AG10803 (cell line): ENCODE measurements at regions not wholly inside any gene's neighbourhood (a gene's known extent, or its start where the extent isn't known, plus 50 kb on each side); places are given as distances from the start of the nearest gene placed in this dataset.

Source experiments
- DNase-seq: peaks from one replicate; pipeline ENCODE4 v3.0.0; 2010; ENCODE audit warnings: low read depth
- H3K4me3 ChIP-seq: 2 replicates; pipeline ENCODE4 v1.5.1; 2011; ENCODE audit warnings: mild to moderate bottlenecking, low read length, control low read depth
- TF ChIP-seq, protein P1 (sequence below): conservative IDR thresholded peaks from 2 replicates; pipeline ENCODE4 v1.5.1; 2011; ENCODE audit warnings: mild to moderate bottlenecking, low read length, control low read depth, inconsistent platforms

DNA sequence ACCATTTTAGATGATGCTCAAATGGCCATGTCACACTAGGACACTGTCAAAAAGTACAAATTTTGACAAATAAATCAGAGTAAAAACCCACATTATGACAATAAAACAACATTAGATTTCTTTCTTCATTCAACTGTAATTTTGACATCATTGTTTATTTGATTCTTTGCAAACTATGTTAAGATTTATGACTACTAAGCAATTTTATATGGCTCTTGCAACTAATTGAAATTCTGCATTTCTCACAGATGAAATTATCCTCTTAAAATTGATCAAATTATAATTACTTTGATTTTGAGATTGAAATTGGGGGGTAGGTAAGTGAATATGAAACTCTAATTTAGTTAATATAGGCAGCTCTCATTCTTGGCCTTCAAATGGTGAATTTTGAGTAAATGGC, 59.8 kb downstream of the ATOH1 start:
- DNase-seq: no peak
- TF ChIP-seq, protein P1, sequence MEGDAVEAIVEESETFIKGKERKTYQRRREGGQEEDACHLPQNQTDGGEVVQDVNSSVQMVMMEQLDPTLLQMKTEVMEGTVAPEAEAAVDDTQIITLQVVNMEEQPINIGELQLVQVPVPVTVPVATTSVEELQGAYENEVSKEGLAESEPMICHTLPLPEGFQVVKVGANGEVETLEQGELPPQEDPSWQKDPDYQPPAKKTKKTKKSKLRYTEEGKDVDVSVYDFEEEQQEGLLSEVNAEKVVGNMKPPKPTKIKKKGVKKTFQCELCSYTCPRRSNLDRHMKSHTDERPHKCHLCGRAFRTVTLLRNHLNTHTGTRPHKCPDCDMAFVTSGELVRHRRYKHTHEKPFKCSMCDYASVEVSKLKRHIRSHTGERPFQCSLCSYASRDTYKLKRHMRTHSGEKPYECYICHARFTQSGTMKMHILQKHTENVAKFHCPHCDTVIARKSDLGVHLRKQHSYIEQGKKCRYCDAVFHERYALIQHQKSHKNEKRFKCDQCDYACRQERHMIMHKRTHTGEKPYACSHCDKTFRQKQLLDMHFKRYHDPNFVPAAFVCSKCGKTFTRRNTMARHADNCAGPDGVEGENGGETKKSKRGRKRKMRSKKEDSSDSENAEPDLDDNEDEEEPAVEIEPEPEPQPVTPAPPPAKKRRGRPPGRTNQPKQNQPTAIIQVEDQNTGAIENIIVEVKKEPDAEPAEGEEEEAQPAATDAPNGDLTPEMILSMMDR: no peak
- no peak overlapping the region for H3K4me3 ChIP-seq

DNA sequence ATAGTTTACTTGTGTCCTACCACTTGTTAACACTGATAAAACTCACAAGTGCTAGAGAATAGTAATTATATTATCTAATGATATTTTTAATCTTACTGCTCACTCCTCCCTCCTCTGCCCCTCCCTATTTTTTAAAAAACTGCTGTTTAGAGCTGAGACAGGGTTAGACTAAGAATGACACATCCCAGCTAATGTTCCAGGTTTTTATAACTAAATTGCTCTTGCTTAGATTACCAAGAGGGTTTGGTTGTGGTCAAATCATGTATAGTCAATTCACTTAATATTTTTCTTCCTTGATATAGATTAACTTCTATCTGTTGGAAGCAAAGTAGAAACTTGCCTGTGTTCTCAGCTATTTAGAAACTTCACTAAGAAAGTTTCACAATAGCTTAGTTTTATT, 60.2 kb downstream of the ATOH1 start:
- no peak overlapping the region for H3K4me3 ChIP-seq
- TF ChIP-seq, protein P1: no peak
- no peak for DNase-seq

DNA sequence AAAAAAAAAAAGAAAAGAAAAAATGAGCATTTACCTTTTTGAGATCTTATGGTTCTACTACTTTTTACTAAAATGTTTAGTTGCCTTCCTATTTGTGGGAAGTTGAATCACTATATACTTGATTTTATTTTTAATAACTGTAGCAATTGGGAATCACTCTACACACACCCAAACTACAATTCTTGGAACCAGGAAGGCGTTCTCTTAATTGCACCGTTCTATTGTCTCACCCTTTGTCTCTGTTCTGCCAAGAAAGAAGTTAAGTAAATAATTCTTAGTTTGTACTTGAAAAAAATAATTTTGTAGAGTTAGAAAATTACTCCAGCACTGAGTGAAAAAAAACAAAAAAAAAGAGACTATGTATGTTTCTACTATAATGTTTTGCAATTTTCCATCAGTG, 62.7 kb downstream of the ATOH1 start:
- H3K4me3 ChIP-seq: no peak overlapping the region
- TF ChIP-seq, protein P1: no peak
- DNase-seq: no peak

DNA sequence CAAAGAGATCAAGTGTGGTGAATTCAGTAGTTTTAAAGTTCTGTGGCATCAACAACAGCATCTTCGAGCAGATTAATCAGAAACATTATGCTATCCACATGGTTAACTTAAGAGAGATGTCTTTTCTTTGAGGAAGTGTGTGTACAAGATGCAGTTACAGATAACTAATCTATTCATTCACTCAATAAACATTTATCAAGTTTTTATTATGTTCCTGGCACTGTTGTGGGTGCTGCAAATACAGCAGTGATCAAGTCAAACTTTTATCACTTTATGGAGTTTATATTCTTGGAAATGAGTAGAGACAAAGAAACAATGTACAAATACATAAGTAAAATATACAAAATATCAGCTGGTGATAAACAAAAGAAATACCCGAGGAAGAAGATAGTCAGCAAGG, 66.4 kb downstream of the ATOH1 start:
- DNase-seq: no peak
- TF ChIP-seq, protein P1: no peak
- H3K4me3 ChIP-seq: no peak overlapping the region

DNA sequence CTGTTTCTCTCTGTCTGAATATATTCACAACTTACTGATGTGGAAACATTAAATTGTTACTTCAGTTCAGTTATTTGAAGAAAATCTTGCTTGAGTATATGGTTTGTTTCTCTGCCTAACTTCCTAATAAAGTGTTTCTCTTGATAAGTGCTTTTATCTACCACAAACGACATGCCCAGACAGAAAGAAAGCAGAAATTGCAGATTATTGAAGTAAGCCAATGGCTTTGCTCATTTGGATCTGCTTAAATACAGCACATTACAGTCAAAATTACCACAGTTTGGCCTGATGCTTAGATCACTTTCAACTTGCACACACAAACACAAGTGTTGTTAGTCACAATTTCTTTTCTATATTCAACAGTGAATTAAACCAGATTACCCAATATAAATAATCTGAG, 68.0 kb downstream of the ATOH1 start:
- no peak overlapping the region for H3K4me3 ChIP-seq
- DNase-seq: no peak
- TF ChIP-seq, protein P1: no peak

DNA sequence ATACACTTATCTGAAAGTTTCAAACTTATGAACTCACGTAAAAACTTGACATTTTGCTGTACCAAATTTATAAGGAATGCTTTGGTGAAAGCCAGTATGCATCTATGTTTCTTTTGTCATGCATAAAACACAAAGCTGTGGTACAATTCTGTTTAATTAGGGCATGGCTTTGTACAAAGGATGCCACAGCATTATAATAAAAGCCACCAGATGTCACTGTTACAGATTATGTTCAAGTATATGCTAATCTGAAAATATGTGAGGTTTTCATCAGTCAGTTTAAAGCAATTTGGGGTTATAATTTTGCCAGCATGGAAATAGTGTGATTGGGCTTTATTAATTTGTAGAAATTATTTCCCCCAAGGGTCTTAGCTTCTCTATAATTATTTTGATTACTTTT, 69.0 kb downstream of the ATOH1 start:
- no peak for DNase-seq
- TF ChIP-seq, protein P1: no peak
- H3K4me3 ChIP-seq: no peak overlapping the region

DNA sequence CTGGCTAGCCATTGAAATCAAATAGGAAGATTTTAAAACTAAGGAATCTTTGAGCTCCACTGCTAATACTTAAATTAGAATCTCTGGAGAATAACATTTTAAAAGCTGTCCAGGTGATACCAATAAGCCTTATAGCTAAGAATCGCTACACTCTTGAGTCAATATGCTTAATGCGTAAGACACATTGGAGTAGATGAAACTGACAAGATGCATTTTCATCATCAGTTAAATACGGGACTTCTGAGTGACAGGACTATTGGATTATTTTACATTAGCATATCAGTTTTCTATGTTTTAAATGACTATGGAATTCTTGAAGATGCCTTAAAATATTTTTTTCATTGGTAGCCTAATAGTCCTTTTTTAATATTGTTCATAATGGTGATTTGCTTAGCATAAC, 80.2 kb downstream of the ATOH1 start:
- no peak for DNase-seq
- no peak overlapping the region for H3K4me3 ChIP-seq
- TF ChIP-seq, protein P1: no peak
